HCT116 (cell line): ENCODE measurements at regions not wholly inside any gene's neighbourhood (a gene's known extent, or its start where the extent isn't known, plus 50 kb on each side); places are given as distances from the start of the nearest gene placed in this dataset.

Experiments
- ATAC-seq: fragments of 200-7000 bp; cut with Tn5 transposase; 2 replicates; pipeline ENCODE4 v1.9.1; 2020; ENCODE audit warnings: mild to moderate bottlenecking, moderate library complexity
- BruUV-seq: library from RNA; stranded (reverse); fragments of 400-500 nt; replicated peaks from 2 replicates; lab custom pipeline; 2021; lab: Mats Ljungman, UMichigan
- CTCF ChIA-PET: fragments of 300-600 bp; sonication (Branson Sonifier 250); formaldehyde crosslinking; loops from one replicate; lab custom pipeline; 2021; ENCODE audit warnings: antibody characterized with exemption; lab: Charles Lee
- POLR2A ChIA-PET: fragments of 300-600, 350-600 bp; sonication (Branson Sonifier 250); formaldehyde crosslinking; loops from one replicate; lab custom pipeline; 2021; ENCODE audit warnings: antibody characterized with exemption; lab: Charles Lee
- RAD21 ChIA-PET, 2 experiments: fragments of 300-600 bp; sonication (Branson Sonifier 250); formaldehyde crosslinking; loops; one replicate each; lab custom pipeline; 2023; ENCODE audit warnings: low total read pairs in 2 of 2; ENCODE audit not compliant: uncharacterized antibody in 2 of 2, unreplicated experiment in 2 of 2, low non-redundant PET in 1 of 2; lab: Charles Lee
- DNase-seq: peaks from one replicate; pipeline ENCODE4 v3.0.0-alpha.2; 2010; ENCODE audit warnings: low read depth, low spot score
- H2AFZ ChIP-seq: fragments of 200-600 bp; shearing (Covaris generic), sonication (generic); 2 replicates; pipeline ENCODE4 v1.6.1; 2017; ENCODE audit warnings: low read depth, mixed run types, mixed read lengths, antibody characterized with exemption, low read length; ENCODE audit not compliant: poor library complexity, severe bottlenecking
- H3K27ac ChIP-seq: 2 replicates; pipeline ENCODE4 v1.5.1; 2012; ENCODE audit warnings: low read depth, low read length
- H3K27me3 ChIP-seq: fragments of 200-600 bp; sonication (generic); 2 replicates; pipeline ENCODE4 v1.6.1; 2016; ENCODE audit warnings: mixed run types, low read length, mixed read lengths; ENCODE audit not compliant: insufficient read depth
- H3K36me3 ChIP-seq, 2 experiments: fragments of 200-500 bp in 1 of 2; fragments of 200-600 bp in 1 of 2; sonication (Bioruptor generic) in 1 of 2; sonication (generic) in 1 of 2; 2 replicates each; pipeline versions ENCODE4 v1.5.1 to v1.6.1; 2014 to 2016; ENCODE audit warnings: low read length in 2 of 2, inconsistent platforms in 1 of 2, mixed read lengths in 1 of 2, mixed run types in 1 of 2; ENCODE audit not compliant: insufficient read depth in 2 of 2, control insufficient read depth in 1 of 2
- H3K4me1 ChIP-seq, 2 experiments: fragments of 200-600 bp in 1 of 2; sonication (generic) in 1 of 2; 2 replicates each; pipeline versions ENCODE4 v1.5.1 to v1.6.1; 2012 to 2017; ENCODE audit warnings: low read length in 2 of 2, inconsistent platforms in 1 of 2, mild to moderate bottlenecking in 1 of 2, mixed read lengths in 1 of 2, mixed run types in 1 of 2, moderate library complexity in 1 of 2; ENCODE audit not compliant: insufficient read depth in 2 of 2, control insufficient read depth in 1 of 2
- H3K4me2 ChIP-seq: fragments of 200-600 bp; sonication (generic); 2 replicates; pipeline ENCODE4 v1.6.1; 2017; ENCODE audit warnings: mixed run types, low read length, mixed read lengths
- H3K4me3 ChIP-seq, 2 experiments: fragments of 200-600 bp in 1 of 2; sonication (generic) in 1 of 2; replicated peaks in 1 of 2; 2 replicates each; pipeline ENCODE4 v1.5.1; 2011 to 2016; ENCODE audit warnings: low read length in 2 of 2, control low read depth in 1 of 2, low read depth in 1 of 2, mild to moderate bottlenecking in 1 of 2, mixed read lengths in 1 of 2, mixed run types in 1 of 2
- H3K79me2 ChIP-seq: fragments of 200-600 bp; sonication (generic); 2 replicates; pipeline ENCODE4 v1.6.1; 2017; ENCODE audit warnings: mild to moderate bottlenecking, mixed run types, low read length, moderate library complexity, mixed read lengths; ENCODE audit not compliant: insufficient read depth
- H3K9ac ChIP-seq: fragments of 200-600 bp; sonication (generic); 2 replicates; pipeline ENCODE4 v1.6.1; 2016; ENCODE audit warnings: low read length, mixed read lengths
- H3K9me2 ChIP-seq: fragments of 200-600 bp; sonication (generic), shearing (Covaris generic); 2 replicates; pipeline ENCODE4 v1.6.1; 2017; ENCODE audit warnings: mixed run types, mild to moderate bottlenecking, moderate library complexity; ENCODE audit not compliant: insufficient read depth
- H3K9me3 ChIP-seq, 2 experiments: fragments of 200-500 bp in 1 of 2; fragments of 200-600 bp in 1 of 2; sonication (Bioruptor generic) in 1 of 2; sonication (generic) in 1 of 2; 2 replicates each; pipeline ENCODE4 v1.6.1; 2014 to 2017; ENCODE audit warnings: low read length in 2 of 2, mixed read lengths in 2 of 2, inconsistent platforms in 1 of 2, low read depth in 1 of 2, mild to moderate bottlenecking in 1 of 2, mixed run types in 1 of 2, moderate library complexity in 1 of 2; ENCODE audit not compliant: control insufficient read depth in 1 of 2, insufficient read depth in 1 of 2
- H4K20me1 ChIP-seq: fragments of 200-600 bp; sonication (generic), shearing (Covaris generic); 2 replicates; pipeline ENCODE4 v1.6.1; 2017; ENCODE audit warnings: mixed run types, mild to moderate bottlenecking, moderate library complexity; ENCODE audit not compliant: insufficient read depth
- CBX3 ChIP-seq: IDR thresholded peaks from 2 replicates; pipeline ENCODE4 v1.6.1; 2012; ENCODE audit warnings: low read depth
- CEBPB ChIP-seq: IDR thresholded peaks from 2 replicates; pipeline ENCODE4 v1.6.1; 2012; ENCODE audit warnings: low read depth
- ELF1 ChIP-seq: IDR thresholded peaks from 2 replicates; pipeline ENCODE4 v1.6.1; 2012; ENCODE audit warnings: low read depth, borderline replicate concordance
- EZH2 ChIP-seq: fragments of 200-600 bp; sonication (generic); IDR thresholded peaks from 2 replicates; pipeline ENCODE4 v1.6.1; 2017; ENCODE audit warnings: antibody characterized with exemption, mixed run types
- EZH2phosphoT487 ChIP-seq: fragments of 200-600 bp; IDR thresholded peaks from 2 replicates; pipeline ENCODE4 v1.6.1; 2018; ENCODE audit warnings: antibody characterized with exemption, borderline replicate concordance
- FOSL1 ChIP-seq: IDR thresholded peaks from 2 replicates; pipeline ENCODE4 v1.6.1; 2012; ENCODE audit warnings: low read depth
- POLR2AphosphoS5 ChIP-seq: IDR thresholded peaks from 2 replicates; pipeline ENCODE4 v1.6.1; 2011; ENCODE audit warnings: mild to moderate bottlenecking, low read depth, low read length, moderate library complexity
- RAD21 ChIP-seq: IDR thresholded peaks from 2 replicates; pipeline ENCODE4 v1.6.1; 2012; ENCODE audit warnings: low read depth, mild to moderate bottlenecking
- SP1 ChIP-seq: IDR thresholded peaks from 2 replicates; pipeline ENCODE4 v1.6.1; 2012; ENCODE audit warnings: low read depth
- SRF ChIP-seq: IDR thresholded peaks from 2 replicates; pipeline ENCODE4 v1.6.1; 2012; ENCODE audit warnings: low read depth
- ZFX ChIP-seq: fragments of 450-650 bp; IDR thresholded peaks from 2 replicates; pipeline ENCODE4 v1.6.1; 2017
- intact Hi-C: fragments of 100-400 bp; cut with micrococcal nuclease; formaldehyde crosslinking; loops from 2 replicates; pipeline ENCODE4 v1.10.0; 2022
- TF ChIP-seq, protein P1 (sequence below): IDR thresholded peaks from 2 replicates; pipeline ENCODE4 v1.6.1; 2011; ENCODE audit warnings: mild to moderate bottlenecking, low read length, moderate library complexity; ENCODE audit not compliant: insufficient replicate concordance; ENCODE audit errors: extremely low read depth
- TF ChIP-seq, protein P2 (sequence below): IDR thresholded peaks from 2 replicates; pipeline ENCODE4 v1.6.1; 2012
- TF ChIP-seq, protein P3 (sequence below): IDR thresholded peaks from 2 replicates; pipeline ENCODE4 v1.6.1; 2012; ENCODE audit warnings: low read depth
- TF ChIP-seq, protein P4 (sequence below), 3 experiments: fragments of 200-600 bp in 1 of 3; sonication (generic) in 1 of 3; IDR thresholded peaks in 2 of 3; conservative IDR thresholded peaks in 1 of 3; 2 replicates each; pipeline ENCODE4 v1.5.1; 2012 to 2017; ENCODE audit warnings: low read depth in 2 of 3, low read length in 2 of 3, antibody characterized with exemption in 1 of 3, borderline replicate concordance in 1 of 3, control low read depth in 1 of 3, mild to moderate bottlenecking in 1 of 3, mixed read lengths in 1 of 3, mixed run types in 1 of 3, moderate library complexity in 1 of 3; ENCODE audit not compliant: insufficient read depth in 1 of 3

DNA sequence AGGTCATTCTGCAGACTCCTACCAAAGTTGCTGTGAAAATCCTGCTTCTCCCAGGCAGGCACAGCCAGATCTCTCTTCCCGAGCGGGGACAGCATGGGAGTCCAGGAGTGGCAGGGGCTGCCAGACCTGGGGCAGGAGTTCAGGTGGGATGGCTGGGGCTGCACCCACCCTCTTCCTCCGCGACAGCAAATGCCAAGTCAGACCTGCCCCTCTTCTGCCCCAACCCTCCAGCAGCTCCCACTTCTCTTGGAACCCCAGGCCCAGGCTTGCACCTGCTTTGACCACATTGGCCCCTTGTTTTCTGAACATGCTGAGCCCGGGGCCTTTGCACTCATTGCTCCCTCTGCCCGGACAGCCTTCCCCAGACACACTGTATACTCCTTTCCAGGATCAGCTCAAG, 288.2 kb upstream of the HS6ST1 start (continued):
- TF ChIP-seq, protein P1, sequence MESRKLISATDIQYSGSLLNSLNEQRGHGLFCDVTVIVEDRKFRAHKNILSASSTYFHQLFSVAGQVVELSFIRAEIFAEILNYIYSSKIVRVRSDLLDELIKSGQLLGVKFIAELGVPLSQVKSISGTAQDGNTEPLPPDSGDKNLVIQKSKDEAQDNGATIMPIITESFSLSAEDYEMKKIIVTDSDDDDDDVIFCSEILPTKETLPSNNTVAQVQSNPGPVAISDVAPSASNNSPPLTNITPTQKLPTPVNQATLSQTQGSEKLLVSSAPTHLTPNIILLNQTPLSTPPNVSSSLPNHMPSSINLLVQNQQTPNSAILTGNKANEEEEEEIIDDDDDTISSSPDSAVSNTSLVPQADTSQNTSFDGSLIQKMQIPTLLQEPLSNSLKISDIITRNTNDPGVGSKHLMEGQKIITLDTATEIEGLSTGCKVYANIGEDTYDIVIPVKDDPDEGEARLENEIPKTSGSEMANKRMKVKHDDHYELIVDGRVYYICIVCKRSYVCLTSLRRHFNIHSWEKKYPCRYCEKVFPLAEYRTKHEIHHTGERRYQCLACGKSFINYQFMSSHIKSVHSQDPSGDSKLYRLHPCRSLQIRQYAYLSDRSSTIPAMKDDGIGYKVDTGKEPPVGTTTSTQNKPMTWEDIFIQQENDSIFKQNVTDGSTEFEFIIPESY, result no peak
- TF ChIP-seq, protein P2, sequence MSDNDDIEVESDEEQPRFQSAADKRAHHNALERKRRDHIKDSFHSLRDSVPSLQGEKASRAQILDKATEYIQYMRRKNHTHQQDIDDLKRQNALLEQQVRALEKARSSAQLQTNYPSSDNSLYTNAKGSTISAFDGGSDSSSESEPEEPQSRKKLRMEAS, result no peak

DNA sequence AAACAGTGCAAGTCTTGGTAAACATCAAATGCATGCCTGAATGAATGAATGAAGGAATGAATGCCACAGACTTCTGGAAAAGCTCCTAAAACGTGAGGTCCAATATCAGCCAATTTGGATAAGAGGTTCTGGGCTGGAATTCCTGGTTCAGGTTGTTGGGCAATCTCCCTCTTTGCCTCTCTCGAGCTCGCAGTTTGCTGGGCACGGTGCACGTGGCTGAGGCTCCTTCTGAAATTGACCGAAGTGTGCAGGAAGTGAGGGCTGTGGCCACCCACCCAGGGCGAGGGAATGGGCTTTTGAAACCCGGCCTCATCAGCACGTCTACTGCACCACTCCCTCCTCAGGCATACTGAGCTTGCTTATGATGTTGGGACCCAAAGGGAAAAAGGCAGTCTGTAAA, 288.8 kb upstream of the HS6ST1 start:
- no peaks in the 10 kb centered on the region for H3K27me3 ChIP-seq
- TF ChIP-seq EZH2, result no peak
- TF ChIP-seq, protein P3, sequence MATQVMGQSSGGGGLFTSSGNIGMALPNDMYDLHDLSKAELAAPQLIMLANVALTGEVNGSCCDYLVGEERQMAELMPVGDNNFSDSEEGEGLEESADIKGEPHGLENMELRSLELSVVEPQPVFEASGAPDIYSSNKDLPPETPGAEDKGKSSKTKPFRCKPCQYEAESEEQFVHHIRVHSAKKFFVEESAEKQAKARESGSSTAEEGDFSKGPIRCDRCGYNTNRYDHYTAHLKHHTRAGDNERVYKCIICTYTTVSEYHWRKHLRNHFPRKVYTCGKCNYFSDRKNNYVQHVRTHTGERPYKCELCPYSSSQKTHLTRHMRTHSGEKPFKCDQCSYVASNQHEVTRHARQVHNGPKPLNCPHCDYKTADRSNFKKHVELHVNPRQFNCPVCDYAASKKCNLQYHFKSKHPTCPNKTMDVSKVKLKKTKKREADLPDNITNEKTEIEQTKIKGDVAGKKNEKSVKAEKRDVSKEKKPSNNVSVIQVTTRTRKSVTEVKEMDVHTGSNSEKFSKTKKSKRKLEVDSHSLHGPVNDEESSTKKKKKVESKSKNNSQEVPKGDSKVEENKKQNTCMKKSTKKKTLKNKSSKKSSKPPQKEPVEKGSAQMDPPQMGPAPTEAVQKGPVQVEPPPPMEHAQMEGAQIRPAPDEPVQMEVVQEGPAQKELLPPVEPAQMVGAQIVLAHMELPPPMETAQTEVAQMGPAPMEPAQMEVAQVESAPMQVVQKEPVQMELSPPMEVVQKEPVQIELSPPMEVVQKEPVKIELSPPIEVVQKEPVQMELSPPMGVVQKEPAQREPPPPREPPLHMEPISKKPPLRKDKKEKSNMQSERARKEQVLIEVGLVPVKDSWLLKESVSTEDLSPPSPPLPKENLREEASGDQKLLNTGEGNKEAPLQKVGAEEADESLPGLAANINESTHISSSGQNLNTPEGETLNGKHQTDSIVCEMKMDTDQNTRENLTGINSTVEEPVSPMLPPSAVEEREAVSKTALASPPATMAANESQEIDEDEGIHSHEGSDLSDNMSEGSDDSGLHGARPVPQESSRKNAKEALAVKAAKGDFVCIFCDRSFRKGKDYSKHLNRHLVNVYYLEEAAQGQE, result no peak
- no peak for TF ChIP-seq CEBPB
- TF ChIP-seq, protein P4, sequence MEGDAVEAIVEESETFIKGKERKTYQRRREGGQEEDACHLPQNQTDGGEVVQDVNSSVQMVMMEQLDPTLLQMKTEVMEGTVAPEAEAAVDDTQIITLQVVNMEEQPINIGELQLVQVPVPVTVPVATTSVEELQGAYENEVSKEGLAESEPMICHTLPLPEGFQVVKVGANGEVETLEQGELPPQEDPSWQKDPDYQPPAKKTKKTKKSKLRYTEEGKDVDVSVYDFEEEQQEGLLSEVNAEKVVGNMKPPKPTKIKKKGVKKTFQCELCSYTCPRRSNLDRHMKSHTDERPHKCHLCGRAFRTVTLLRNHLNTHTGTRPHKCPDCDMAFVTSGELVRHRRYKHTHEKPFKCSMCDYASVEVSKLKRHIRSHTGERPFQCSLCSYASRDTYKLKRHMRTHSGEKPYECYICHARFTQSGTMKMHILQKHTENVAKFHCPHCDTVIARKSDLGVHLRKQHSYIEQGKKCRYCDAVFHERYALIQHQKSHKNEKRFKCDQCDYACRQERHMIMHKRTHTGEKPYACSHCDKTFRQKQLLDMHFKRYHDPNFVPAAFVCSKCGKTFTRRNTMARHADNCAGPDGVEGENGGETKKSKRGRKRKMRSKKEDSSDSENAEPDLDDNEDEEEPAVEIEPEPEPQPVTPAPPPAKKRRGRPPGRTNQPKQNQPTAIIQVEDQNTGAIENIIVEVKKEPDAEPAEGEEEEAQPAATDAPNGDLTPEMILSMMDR (IDR thresholded peaks at IDR 0.05 in 2 of 3, conservative IDR thresholded peaks at IDR 0.05 in 1 of 3; ENCODE audit: borderline replicate concordance in 1 of 3, insufficient read depth in 1 of 3, low read depth in 2 of 3, low read length in 2 of 3), result no peak
- no peak for TF ChIP-seq POLR2AphosphoS5
- TF ChIP-seq ZFX, result no peak
- TF ChIP-seq SP1, result no peak
- no peak for TF ChIP-seq RAD21
- TF ChIP-seq, protein P2, result no peak
- no peak for TF ChIP-seq FOSL1
- no peak for TF ChIP-seq ELF1
- TF ChIP-seq, protein P1, result no peak
- no peak for TF ChIP-seq CBX3
- TF ChIP-seq EZH2phosphoT487, result no peak
- no peak for TF ChIP-seq SRF

More for the DNA sequence above, 288.8 kb upstream of the HS6ST1 start:
- Histone ChIP-seq H3K4me1 (no peaks in the 10 kb centered on the region), H3K9ac (no peak overlapping the region), H4K20me1 (no peaks in the 10 kb centered on the region), H3K36me3 (no peaks in the 10 kb centered on the region), H3K4me3 (no peak overlapping the region), H3K9me3 (no peaks in the 10 kb centered on the region), H3K4me2 (no peak overlapping the region), H3K27ac (no peak overlapping the region), H3K9me2 (no peaks in the 10 kb centered on the region), H2AFZ (no peak overlapping the region), H3K79me2 (no peaks in the 10 kb centered on the region)
- no TSS peak for BruUV-seq
- ATAC-seq (no peak), DNase-seq (no peak)
- ChIA-PET POLR2A (no interaction called here), CTCF (no interaction called here), RAD21 (no interaction called here)
- intact Hi-C loops, result no loop called here
